ENCODE measurements at regions not wholly inside any gene's neighbourhood (a gene's known extent, or its start where the extent isn't known, plus 50 kb on each side); places are given as distances from the start of the nearest gene placed in this dataset.

DNA sequence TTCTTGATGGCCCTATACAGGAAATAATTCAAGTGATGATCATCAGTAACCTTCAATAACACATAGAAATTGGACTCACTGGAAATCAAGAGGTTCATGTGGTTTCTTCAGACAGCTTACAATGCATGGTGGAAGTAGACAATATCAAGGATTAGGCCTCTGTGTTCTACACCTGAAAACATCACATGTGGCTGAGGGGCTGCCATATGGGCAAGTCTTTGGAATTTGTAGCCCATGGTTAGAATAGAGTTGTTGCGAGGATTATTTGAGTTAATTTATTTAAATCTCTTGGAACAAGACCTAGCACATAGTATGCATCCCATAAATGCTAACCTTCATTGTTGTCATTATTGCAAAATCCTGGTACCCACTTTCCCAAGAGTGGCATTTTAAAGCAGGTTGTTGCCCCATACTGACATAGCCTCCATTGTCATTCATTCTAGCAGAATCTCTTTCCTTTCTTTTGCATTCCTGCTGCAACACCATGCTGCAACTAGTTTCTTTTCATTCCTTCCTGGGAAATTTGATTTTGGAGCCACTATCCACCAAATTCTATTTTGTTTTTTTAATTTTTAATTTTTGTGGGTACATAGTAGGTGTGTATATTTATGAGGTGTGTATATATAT lies 352.7 kb upstream of the NAV3 start:
- H3K36me3 ChIP-seq (replicated peaks; ENCODE audit: low read depth, low read length) = no peaks in the 10 kb centered on the region
- no peak overlapping the region for H3K4me3 ChIP-seq (ENCODE audit: low read length)
- no peaks in the 10 kb centered on the region for H3K79me2 ChIP-seq (ENCODE audit: low read length)
- no peak overlapping the region for H3K9ac ChIP-seq (ENCODE audit: low read length)
- H2AFZ ChIP-seq (ENCODE audit: low read depth, low read length) = no peak overlapping the region
- H3K4me1 ChIP-seq (ENCODE audit: low read length) = no peaks in the 10 kb centered on the region
- no peaks in the 10 kb centered on the region for H3K9me3 ChIP-seq (ENCODE audit: insufficient read depth, low read length)
- no peaks in the 10 kb centered on the region for H3K27me3 ChIP-seq (ENCODE audit: low read depth, low read length)
- no peaks in the 10 kb centered on the region for H4K20me1 ChIP-seq (ENCODE audit: insufficient read depth, low read length)
- H3K27ac ChIP-seq (ENCODE audit: low read length) = no peak overlapping the region
- TF ChIP-seq, protein P1, sequence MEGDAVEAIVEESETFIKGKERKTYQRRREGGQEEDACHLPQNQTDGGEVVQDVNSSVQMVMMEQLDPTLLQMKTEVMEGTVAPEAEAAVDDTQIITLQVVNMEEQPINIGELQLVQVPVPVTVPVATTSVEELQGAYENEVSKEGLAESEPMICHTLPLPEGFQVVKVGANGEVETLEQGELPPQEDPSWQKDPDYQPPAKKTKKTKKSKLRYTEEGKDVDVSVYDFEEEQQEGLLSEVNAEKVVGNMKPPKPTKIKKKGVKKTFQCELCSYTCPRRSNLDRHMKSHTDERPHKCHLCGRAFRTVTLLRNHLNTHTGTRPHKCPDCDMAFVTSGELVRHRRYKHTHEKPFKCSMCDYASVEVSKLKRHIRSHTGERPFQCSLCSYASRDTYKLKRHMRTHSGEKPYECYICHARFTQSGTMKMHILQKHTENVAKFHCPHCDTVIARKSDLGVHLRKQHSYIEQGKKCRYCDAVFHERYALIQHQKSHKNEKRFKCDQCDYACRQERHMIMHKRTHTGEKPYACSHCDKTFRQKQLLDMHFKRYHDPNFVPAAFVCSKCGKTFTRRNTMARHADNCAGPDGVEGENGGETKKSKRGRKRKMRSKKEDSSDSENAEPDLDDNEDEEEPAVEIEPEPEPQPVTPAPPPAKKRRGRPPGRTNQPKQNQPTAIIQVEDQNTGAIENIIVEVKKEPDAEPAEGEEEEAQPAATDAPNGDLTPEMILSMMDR (IDR thresholded peaks at IDR 0.05; ENCODE audit: low read depth, low read length) = no peak
- TF ChIP-seq EZH2phosphoT487 (IDR thresholded peaks at IDR 0.05; ENCODE audit: low read depth) = no peak
- no peak overlapping the region for H3K4me2 ChIP-seq (ENCODE audit: low read length)

DNA sequence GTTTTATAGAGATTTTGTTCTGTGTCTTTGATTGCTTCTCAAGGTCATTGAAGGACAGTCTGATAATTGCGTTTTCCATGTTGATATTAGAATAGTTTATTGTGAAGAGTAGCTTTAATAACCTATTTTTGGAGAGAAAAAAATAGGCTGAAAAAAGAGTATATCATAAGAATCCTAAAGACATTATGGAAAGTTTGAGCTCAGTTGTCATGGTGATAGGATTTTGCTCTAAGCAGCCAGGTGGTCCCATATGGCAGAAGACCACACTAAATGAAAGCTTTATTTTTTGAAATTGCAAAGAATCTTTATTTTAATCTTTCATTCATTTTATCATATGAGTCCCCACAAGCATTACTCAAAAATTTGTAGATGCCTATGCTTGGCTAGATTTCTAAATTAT lies 358.9 kb upstream of the NAV3 start:
- Histone ChIP-seq H3K4me3 (ENCODE audit: low read length) (no peak overlapping the region), H3K4me2 (ENCODE audit: low read length) (no peak overlapping the region), H3K9me3 (ENCODE audit: insufficient read depth, low read length) (no peaks in the 10 kb centered on the region), H3K27me3 (ENCODE audit: low read depth, low read length) (no peaks in the 10 kb centered on the region), H2AFZ (ENCODE audit: low read depth, low read length) (no peak overlapping the region), H3K36me3 (replicated peaks; ENCODE audit: low read depth, low read length) (no peaks in the 10 kb centered on the region), H4K20me1 (ENCODE audit: insufficient read depth, low read length) (no peaks in the 10 kb centered on the region), H3K79me2 (ENCODE audit: low read length) (no peaks in the 10 kb centered on the region), H3K27ac (ENCODE audit: low read length) (no peak overlapping the region), H3K4me1 (ENCODE audit: low read length) (no peaks in the 10 kb centered on the region), H3K9ac (ENCODE audit: low read length) (no peak overlapping the region)
- TF ChIP-seq, protein P1 (IDR thresholded peaks at IDR 0.05; ENCODE audit: low read depth, low read length) = no peak
- no peak for TF ChIP-seq EZH2phosphoT487 (IDR thresholded peaks at IDR 0.05; ENCODE audit: low read depth)

GRCh38 chr12:77469578-77470333 lies 360.9 kb upstream of the NAV3 start:
- H3K27ac ChIP-seq (ENCODE audit: low read length) = no peak overlapping the region
- no peak overlapping the region for H2AFZ ChIP-seq (ENCODE audit: low read depth, low read length)
- no peak for TF ChIP-seq EZH2phosphoT487 (IDR thresholded peaks at IDR 0.05; ENCODE audit: low read depth)
- TF ChIP-seq, protein P1 (IDR thresholded peaks at IDR 0.05; ENCODE audit: low read depth, low read length) = no peak
- H3K9me3 ChIP-seq (ENCODE audit: insufficient read depth, low read length) = no peaks in the 10 kb centered on the region
- H3K27me3 ChIP-seq (ENCODE audit: low read depth, low read length) = no peaks in the 10 kb centered on the region
- H3K79me2 ChIP-seq (ENCODE audit: low read length) = no peaks in the 10 kb centered on the region
- no peak overlapping the region for H3K4me3 ChIP-seq (ENCODE audit: low read length)
- H3K36me3 ChIP-seq (replicated peaks; ENCODE audit: low read depth, low read length) = no peaks in the 10 kb centered on the region
- no peak overlapping the region for H3K9ac ChIP-seq (ENCODE audit: low read length)
- H3K4me2 ChIP-seq (ENCODE audit: low read length) = no peak overlapping the region
- H4K20me1 ChIP-seq (ENCODE audit: insufficient read depth, low read length) = no peaks in the 10 kb centered on the region
- no peaks in the 10 kb centered on the region for H3K4me1 ChIP-seq (ENCODE audit: low read length)

DNA sequence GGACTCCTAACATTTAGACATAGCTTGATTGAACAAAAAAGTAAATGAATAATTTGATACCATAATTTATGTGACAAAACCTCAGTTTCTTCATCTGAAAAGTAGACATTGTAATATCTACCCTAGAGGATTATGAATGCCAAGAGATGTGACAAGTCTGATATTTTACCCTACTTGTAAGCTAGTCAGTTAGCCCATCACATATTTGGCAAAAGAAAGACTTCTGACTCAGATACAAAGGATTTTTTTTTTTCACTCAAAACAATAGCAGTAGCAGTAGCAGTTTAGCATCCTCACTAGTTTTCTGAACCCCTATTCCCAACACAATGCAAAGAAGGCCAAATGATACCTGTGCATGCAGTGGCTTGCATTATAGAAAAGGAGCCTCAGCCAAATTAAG lies 377.3 kb upstream of the E2F7 start:
- no peak overlapping the region for H3K27ac ChIP-seq (ENCODE audit: low read length)
- no peak overlapping the region for H3K4me3 ChIP-seq (ENCODE audit: low read length)
- H3K9ac ChIP-seq (ENCODE audit: low read length) = no peak overlapping the region
- TF ChIP-seq, protein P1 (IDR thresholded peaks at IDR 0.05; ENCODE audit: low read depth, low read length) = no peak
- TF ChIP-seq EZH2phosphoT487 (IDR thresholded peaks at IDR 0.05; ENCODE audit: low read depth) = no peak
- no peak overlapping the region for H2AFZ ChIP-seq (ENCODE audit: low read depth, low read length)
- H3K4me1 ChIP-seq (ENCODE audit: low read length) = no peaks in the 10 kb centered on the region
- H3K79me2 ChIP-seq (ENCODE audit: low read length) = no peaks in the 10 kb centered on the region
- H3K4me2 ChIP-seq (ENCODE audit: low read length) = no peak overlapping the region
- H3K36me3 ChIP-seq (replicated peaks; ENCODE audit: low read depth, low read length) = no peaks in the 10 kb centered on the region
- H3K9me3 ChIP-seq (ENCODE audit: insufficient read depth, low read length) = no peaks in the 10 kb centered on the region
- no peaks in the 10 kb centered on the region for H3K27me3 ChIP-seq (ENCODE audit: low read depth, low read length)
- H4K20me1 ChIP-seq (ENCODE audit: insufficient read depth, low read length) = no peaks in the 10 kb centered on the region
